ENCODE measurements at regions not wholly inside any gene's neighbourhood (a gene's known extent, or its start where the extent isn't known, plus 50 kb on each side); places are given as distances from the start of the nearest gene placed in this dataset.

GRCh38 chr9:86765746-86766430 is 181.4 kb downstream of the GAS1 start:
- TF ChIP-seq, protein P1, sequence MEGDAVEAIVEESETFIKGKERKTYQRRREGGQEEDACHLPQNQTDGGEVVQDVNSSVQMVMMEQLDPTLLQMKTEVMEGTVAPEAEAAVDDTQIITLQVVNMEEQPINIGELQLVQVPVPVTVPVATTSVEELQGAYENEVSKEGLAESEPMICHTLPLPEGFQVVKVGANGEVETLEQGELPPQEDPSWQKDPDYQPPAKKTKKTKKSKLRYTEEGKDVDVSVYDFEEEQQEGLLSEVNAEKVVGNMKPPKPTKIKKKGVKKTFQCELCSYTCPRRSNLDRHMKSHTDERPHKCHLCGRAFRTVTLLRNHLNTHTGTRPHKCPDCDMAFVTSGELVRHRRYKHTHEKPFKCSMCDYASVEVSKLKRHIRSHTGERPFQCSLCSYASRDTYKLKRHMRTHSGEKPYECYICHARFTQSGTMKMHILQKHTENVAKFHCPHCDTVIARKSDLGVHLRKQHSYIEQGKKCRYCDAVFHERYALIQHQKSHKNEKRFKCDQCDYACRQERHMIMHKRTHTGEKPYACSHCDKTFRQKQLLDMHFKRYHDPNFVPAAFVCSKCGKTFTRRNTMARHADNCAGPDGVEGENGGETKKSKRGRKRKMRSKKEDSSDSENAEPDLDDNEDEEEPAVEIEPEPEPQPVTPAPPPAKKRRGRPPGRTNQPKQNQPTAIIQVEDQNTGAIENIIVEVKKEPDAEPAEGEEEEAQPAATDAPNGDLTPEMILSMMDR (conservative IDR thresholded peaks at IDR 0.05) = no peak
- no peak for TF ChIP-seq ZFX (IDR thresholded peaks at IDR 0.05)
